T-helper 17 cell (primary cell): ENCODE measurements at regions not wholly inside any gene's neighbourhood (a gene's known extent, or its start where the extent isn't known, plus 50 kb on each side); places are given as distances from the start of the nearest gene placed in this dataset.
"Not testable (repeated sequence)": the region's sequence is repeated elsewhere in the genome, so short reads cannot be mapped to it uniquely, and the experiment has no call there.

Source experiments
- ATAC-seq: fragments of 150-1000 bp; cut with Tn5 transposase; 2 replicates; pipeline ENCODE4 v1.10.0; 2021; ENCODE audit warnings: mild to moderate bottlenecking, moderate library complexity
- DNase-seq, 3 donors: peaks; one replicate each; pipeline versions ENCODE4 v3.0.0 to v3.0.0-alpha.2; 2020 to 2021
- H3K9me3 ChIP-seq: one replicate; pipeline ENCODE4 v1.7.0; 2013; ENCODE audit warnings: low read length, mild to moderate bottlenecking; ENCODE audit not compliant: control insufficient read depth, poor library complexity, severe bottlenecking
- H3K27ac Mint-ChIP-seq: one replicate; pipeline ENCODE4 v1.8.0; 2022; ENCODE audit warnings: mild to moderate bottlenecking, moderate library complexity, mixed read lengths
- H3K27me3 Mint-ChIP-seq: one replicate; pipeline ENCODE4 v1.8.0; 2022; ENCODE audit warnings: mixed read lengths
- H3K36me3 Mint-ChIP-seq: one replicate; pipeline ENCODE4 v1.8.0; 2022; ENCODE audit warnings: low read depth, mixed read lengths
- H3K4me1 Mint-ChIP-seq: one replicate; pipeline ENCODE4 v1.8.0; 2022; ENCODE audit warnings: mild to moderate bottlenecking, mixed read lengths
- H3K4me3 Mint-ChIP-seq: one replicate; pipeline ENCODE4 v1.8.0; 2022; ENCODE audit warnings: mild to moderate bottlenecking, moderate library complexity, mixed read lengths

- H3K36me3 Mint-ChIP-seq = peaks cover 2% of the 10 kb centered on the region
- H3K4me1 Mint-ChIP-seq = peaks cover 2% of the 10 kb centered on the region
- H3K9me3 ChIP-seq = no peaks in the 10 kb centered on the region
- no peak for ATAC-seq
- no peak for DNase-seq
- H3K27me3 Mint-ChIP-seq = no peaks in the 10 kb centered on the region
- no peak overlapping the region for H3K4me3 Mint-ChIP-seq
- H3K27ac Mint-ChIP-seq = no peak overlapping the region
These were observed 122.4 kb downstream of the LAT start for GRCh38 chr16:29107299-29107698.

GRCh38 chr16:29106259-29106908 lies 121.5 kb downstream of the LAT start:
- not testable (repeated sequence) for H3K27me3 Mint-ChIP-seq, ATAC-seq, H3K4me1 Mint-ChIP-seq, H3K4me3 Mint-ChIP-seq, DNase-seq, H3K9me3 ChIP-seq, H3K36me3 Mint-ChIP-seq
- H3K27ac Mint-ChIP-seq = peak overlapping the region; percentile 49

- not testable (repeated sequence) for H3K27me3 Mint-ChIP-seq, H3K27ac Mint-ChIP-seq, H3K9me3 ChIP-seq, H3K4me3 Mint-ChIP-seq, ATAC-seq, H3K36me3 Mint-ChIP-seq, H3K4me1 Mint-ChIP-seq, DNase-seq
These were observed 119.7 kb downstream of the LAT start for GRCh38 chr16:29104600-29104999.

- not testable (repeated sequence) for H3K9me3 ChIP-seq, H3K27me3 Mint-ChIP-seq, ATAC-seq, H3K4me3 Mint-ChIP-seq, H3K4me1 Mint-ChIP-seq, H3K36me3 Mint-ChIP-seq, DNase-seq, H3K27ac Mint-ChIP-seq
These were observed 113.1 kb downstream of the LAT start for GRCh38 chr16:29097965-29098364.

- H3K4me3 Mint-ChIP-seq, H3K27me3 Mint-ChIP-seq, DNase-seq, H3K9me3 ChIP-seq, H3K4me1 Mint-ChIP-seq, H3K36me3 Mint-ChIP-seq, H3K27ac Mint-ChIP-seq: not testable (repeated sequence)
- ATAC-seq = peak; percentile 85
These were observed 110.1 kb downstream of the LAT start for GRCh38 chr16:29094729-29095624.

GRCh38 chr16:29094325-29094724 lies 109.5 kb downstream of the LAT start:
- H3K27ac Mint-ChIP-seq, H3K27me3 Mint-ChIP-seq, H3K4me3 Mint-ChIP-seq, DNase-seq, H3K36me3 Mint-ChIP-seq, H3K9me3 ChIP-seq, H3K4me1 Mint-ChIP-seq: not testable (repeated sequence)
- ATAC-seq = peak; percentile 55

- H3K27ac Mint-ChIP-seq, ATAC-seq, H3K36me3 Mint-ChIP-seq, H3K27me3 Mint-ChIP-seq, DNase-seq, H3K9me3 ChIP-seq, H3K4me1 Mint-ChIP-seq, H3K4me3 Mint-ChIP-seq: not testable (repeated sequence)
These were observed 104.8 kb downstream of the LAT start for GRCh38 chr16:29089679-29090078.

- H3K4me3 Mint-ChIP-seq, H3K27ac Mint-ChIP-seq, DNase-seq, ATAC-seq, H3K27me3 Mint-ChIP-seq, H3K9me3 ChIP-seq, H3K36me3 Mint-ChIP-seq, H3K4me1 Mint-ChIP-seq: not testable (repeated sequence)
These were observed 102.8 kb downstream of the LAT start for GRCh38 chr16:29087673-29088072.

- not testable (repeated sequence) for H3K36me3 Mint-ChIP-seq, H3K27me3 Mint-ChIP-seq, H3K27ac Mint-ChIP-seq, H3K4me1 Mint-ChIP-seq, H3K9me3 ChIP-seq
- peak; percentile 12 to 42 (median 33) for DNase-seq
- peak overlapping the region; percentile 83 for H3K4me3 Mint-ChIP-seq
- ATAC-seq = peak; percentile 88
These were observed 97.2 kb downstream of the LAT start for GRCh38 chr16:29081829-29082639.

- H3K9me3 ChIP-seq, H3K36me3 Mint-ChIP-seq, H3K27me3 Mint-ChIP-seq: not testable (repeated sequence)
- Mint-ChIP-seq H3K27ac (peak overlapping the region; percentile 99), H3K4me3 (peak overlapping the region; percentile 91), H3K4me1 (peaks cover 16% of the 10 kb centered on the region)
- peak; percentile 85 for ATAC-seq
- DNase-seq = peak in 2 of 3 donors; percentile 9 to 13
These were observed 89.9 kb downstream of the LAT start for GRCh38 chr16:29074554-29075402.

- not testable (repeated sequence) for H3K27me3 Mint-ChIP-seq, H3K4me3 Mint-ChIP-seq, H3K9me3 ChIP-seq, H3K4me1 Mint-ChIP-seq, ATAC-seq, H3K27ac Mint-ChIP-seq, H3K36me3 Mint-ChIP-seq, DNase-seq
These were observed 77.4 kb downstream of the LAT start for GRCh38 chr16:29062235-29062634.

- H3K4me1 Mint-ChIP-seq, H3K4me3 Mint-ChIP-seq, DNase-seq, H3K9me3 ChIP-seq, H3K27ac Mint-ChIP-seq, H3K27me3 Mint-ChIP-seq, ATAC-seq, H3K36me3 Mint-ChIP-seq: not testable (repeated sequence)
These were observed 76.6 kb downstream of the LAT start for GRCh38 chr16:29061467-29061921.
